Renal cortical epithelial cell (primary cell): ENCODE measurements at regions not wholly inside any gene's neighbourhood (a gene's known extent, or its start where the extent isn't known, plus 50 kb on each side); places are given as distances from the start of the nearest gene placed in this dataset.

ENCODE experiments used
- DNase-seq: peaks from one replicate; pipeline ENCODE4 v3.0.0-alpha.2; 2011; ENCODE audit warnings: low read depth

GRCh38 chr1:59026472-59026948, 242.7 kb upstream of the JUN start:
- no peak for DNase-seq

DNA sequence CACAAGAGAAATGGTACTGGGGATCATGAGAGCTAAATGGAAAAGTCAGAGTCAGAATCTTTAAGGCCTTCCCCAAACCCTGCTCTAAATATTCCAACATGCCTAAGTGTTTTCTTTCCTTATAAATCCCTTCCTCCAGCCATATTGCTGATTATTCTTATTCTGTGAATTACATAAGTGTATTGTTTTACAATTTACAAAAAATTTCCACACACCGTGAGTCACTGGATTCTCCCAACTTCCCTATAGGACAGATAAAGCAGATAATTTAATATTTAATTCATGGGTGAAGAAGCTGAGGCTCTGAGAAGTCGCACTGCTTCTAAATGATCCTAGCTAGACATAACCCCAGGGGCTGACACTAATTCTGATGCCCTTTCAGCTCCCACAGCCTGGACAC, 243.3 kb upstream of the JUN start:
- no peak for DNase-seq

GRCh38 chr1:59028048-59028447, 244.2 kb upstream of the JUN start:
- no peak for DNase-seq

DNA sequence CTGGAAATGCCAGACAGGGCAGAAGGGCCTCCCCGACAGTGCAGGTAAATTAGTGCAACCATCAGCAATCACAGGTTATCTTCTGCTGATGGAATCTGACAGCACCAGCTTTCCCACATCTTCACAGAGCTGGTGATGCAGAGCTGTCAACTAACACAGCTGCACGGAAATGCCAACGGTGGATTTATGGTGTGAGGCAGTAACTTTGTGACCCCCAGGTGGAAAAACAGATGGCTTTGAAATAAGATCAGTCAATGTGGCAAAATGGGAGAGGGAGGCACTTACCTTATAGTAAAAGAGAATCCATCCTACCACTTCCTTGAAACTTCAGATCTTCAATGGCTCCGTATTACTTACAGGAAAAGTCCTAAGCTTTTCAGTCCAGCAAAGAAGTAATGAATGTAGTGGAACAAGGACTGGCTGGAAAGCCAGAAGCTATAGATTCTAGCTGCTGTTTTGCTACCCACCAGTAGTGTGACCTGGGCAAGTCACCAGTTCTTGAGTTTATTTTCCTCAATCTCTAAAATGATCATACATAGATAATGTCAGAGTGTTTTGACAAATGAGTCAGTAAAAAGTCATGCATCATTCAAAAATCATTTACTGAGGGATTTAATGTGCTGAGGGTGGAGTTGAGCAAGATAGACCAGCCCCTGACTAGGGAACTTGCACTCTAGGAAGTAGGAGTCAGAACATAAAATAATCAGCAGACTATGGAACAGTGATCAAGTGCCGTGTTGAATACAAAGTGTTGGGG, 245.7 kb upstream of the JUN start:
- peak; percentile 47 for DNase-seq

DNA sequence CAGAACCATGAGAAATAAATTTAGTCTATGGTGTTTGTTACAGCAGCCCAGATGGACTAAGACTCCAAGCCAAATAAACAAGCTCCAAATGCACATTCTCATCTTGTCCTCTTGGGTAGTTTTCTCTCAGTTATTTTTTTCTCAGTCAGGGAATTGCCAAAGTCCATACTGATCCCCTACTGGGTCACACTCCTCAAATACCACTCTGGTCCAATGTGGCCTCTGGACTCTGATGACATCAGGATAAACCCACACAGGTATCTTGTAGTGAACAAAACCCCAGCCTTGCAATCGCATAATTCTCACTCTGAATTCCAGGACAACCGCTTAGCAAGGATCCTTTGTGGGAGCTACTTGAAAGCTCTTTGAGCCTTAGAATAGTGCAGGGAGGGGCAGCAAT, 248.4 kb upstream of the JUN start:
- no peak for DNase-seq

DNA sequence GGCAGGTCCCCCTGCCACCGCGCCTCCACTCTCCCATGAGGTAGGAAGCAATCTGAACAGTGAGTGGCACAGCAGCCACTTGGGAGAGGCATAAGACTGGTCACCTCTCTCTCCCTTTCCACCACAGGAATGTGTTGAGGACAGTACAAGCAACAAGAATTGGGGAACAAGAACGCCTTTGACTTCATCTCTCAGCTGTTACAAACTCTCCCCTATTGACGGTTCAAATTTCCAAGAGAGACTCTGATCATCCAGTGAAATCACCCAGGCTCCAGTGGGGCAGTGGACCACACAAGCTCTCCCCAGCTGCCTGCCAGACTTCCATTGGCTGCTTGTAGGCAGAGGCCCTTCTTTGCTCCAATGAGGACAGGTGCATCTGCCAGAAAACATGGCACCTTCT, 249.9 kb upstream of the JUN start:
- no peak for DNase-seq

- no peak for DNase-seq
Observed at GRCh38 chr1:59034925-59035324, 251.1 kb upstream of the JUN start.

GRCh38 chr1:59039551-59039950, 255.7 kb upstream of the JUN start:
- no peak for DNase-seq

GRCh38 chr1:59040486-59040885, 256.4 kb upstream of the FGGY start:
- no peak for DNase-seq

GRCh38 chr1:59041646-59042277, 255.1 kb upstream of the FGGY start:
- DNase-seq = no peak

GRCh38 chr1:59043796-59044195, 253.1 kb upstream of the FGGY start:
- DNase-seq = peak; percentile 91

GRCh38 chr1:59044535-59045121, 252.3 kb upstream of the FGGY start:
- DNase-seq = no peak

DNA sequence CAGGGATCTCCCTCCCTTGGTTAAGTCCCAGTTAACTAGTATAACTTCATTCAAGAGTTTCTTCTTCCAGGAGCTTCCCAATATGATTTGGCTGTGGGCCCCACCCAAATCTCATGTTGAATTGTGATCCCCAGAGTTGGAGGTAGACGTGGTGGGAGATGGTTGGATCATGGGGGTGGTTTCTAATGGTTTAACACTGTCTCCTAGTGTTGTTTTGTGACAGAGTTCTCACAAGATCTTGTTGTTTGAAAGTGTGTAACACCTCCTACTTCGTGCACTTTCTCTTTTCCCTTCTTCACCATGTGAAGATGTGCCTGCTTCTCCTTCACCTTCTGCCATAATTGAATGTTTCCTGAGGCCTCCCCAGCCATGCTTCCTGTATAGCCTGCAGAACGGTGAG, 251.8 kb upstream of the FGGY start:
- no peak for DNase-seq

DNA sequence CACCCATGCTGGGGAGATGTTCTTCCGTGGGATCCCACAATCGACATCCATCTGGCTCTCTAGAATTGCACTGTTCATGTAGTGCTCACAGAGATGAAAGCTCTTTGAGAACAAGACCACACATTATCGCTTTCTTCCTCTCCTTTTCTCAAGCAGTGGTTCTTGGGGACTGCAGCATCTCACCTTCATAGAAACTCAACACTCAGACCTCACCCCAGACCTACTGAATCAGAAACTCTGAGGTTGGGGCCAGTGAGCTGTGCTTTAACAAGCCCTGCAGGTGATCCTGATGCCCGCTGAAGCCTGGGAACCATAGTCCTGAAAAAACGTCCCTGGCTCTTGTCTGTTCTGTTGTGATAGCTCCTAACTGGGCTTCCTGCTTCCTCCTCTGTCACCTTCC, 251.3 kb upstream of the FGGY start:
- DNase-seq = no peak

- peak; percentile 24 for DNase-seq
Observed at GRCh38 chr1:59046134-59046533, 250.8 kb upstream of the FGGY start.

DNA sequence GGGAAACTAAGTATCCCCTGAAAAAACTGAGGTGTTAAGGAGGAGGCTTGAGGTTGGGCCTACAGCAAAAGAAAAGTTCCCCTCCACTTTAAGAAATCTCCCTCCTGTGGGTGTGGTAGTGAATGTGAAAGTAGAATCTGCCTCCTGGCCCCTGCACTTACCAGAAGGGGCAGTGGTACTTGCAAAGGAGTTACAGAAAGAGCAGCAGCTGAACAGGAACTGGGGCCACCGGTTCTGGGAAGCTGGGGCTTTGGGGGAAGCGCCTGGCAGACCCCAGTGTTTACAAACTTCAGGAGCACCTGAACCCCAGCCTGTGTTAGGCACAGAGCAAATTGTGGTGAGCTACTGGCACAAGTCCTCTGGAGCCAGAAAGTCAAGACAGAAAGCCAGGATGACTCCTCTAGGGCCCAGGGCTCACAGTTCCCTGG, 250.2 kb upstream of the FGGY start:
- no peak for DNase-seq

DNA sequence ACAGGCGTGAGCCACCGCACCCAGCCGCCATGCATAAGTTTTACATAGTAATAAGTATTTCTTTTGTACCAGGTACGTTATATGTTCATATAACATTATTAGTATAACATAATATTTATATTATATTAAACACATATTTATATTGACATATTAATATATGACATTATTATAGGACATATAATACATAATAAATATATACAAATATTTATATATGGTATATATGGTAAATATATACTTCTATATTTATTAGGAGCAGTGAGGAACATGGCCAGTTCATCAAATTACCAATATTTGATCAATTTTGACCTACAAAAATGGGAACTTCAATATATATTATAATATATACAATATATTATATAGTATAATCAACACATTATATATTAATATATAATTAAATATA, 245.9 kb upstream of the FGGY start:
- no peak for DNase-seq

- DNase-seq = no peak
Observed at GRCh38 chr1:59052166-59052590, 244.7 kb upstream of the FGGY start.

- no peak for DNase-seq
Observed at GRCh38 chr1:59054172-59054571, 242.7 kb upstream of the FGGY start.

GRCh38 chr1:59055908-59056719, 240.8 kb upstream of the FGGY start:
- no peak for DNase-seq

- DNase-seq = peak; percentile 95
Observed at GRCh38 chr1:59057211-59057694, 239.6 kb upstream of the FGGY start.

DNA sequence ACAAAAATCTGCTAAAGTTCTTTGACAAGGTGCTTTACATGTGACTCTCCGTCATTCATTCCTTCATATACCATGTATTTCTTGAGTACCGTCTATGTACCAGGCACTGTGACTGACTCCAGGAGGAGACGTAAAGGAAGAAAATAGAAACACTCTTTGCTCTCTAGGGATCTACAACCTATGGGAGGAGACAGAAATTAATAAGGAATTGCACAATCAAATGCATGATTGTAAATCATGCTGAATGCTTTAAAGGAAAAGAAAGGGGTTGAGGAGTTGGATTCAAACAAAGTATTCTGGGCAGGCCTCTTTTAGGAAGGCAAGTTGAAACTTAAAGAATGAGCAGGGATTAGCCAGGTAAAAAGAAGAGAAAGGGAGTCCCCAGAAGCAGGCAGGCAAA, 239.1 kb upstream of the FGGY start:
- DNase-seq = no peak
